M059J (cell line): ENCODE measurements at regions not wholly inside any gene's neighbourhood (a gene's known extent, or its start where the extent isn't known, plus 50 kb on each side); places are given as distances from the start of the nearest gene placed in this dataset.
A peak's percentile ranks its signal among the peaks of the same experiment; 100 is the strongest.
"Not testable (repeated sequence)": the region's sequence is repeated elsewhere in the genome, so short reads cannot be mapped to it uniquely, and the experiment has no call there.

Experiments used
- DNase-seq: peaks from one replicate; pipeline ENCODE4 v3.0.0-alpha.2; 2012; ENCODE audit warnings: low read depth

GRCh38 chr19:28744014-28744413, 468.9 kb downstream of the UQCRFS1 start:
- no peak for DNase-seq

GRCh38 chr19:28737021-28737895, 475.7 kb downstream of the UQCRFS1 start:
- peak; percentile 26 for DNase-seq

- DNase-seq = no peak
These were observed 476.4 kb downstream of the UQCRFS1 start for GRCh38 chr19:28736528-28736927.

- no peak for DNase-seq
These were observed 481.4 kb downstream of the UQCRFS1 start for GRCh38 chr19:28731577-28731976.

GRCh38 chr19:28730791-28731512, 482.0 kb downstream of the UQCRFS1 start:
- no peak for DNase-seq

- DNase-seq = no peak
These were observed 485.3 kb downstream of the UQCRFS1 start for GRCh38 chr19:28727480-28728159.

GRCh38 chr19:28726533-28727479, 486.1 kb downstream of the UQCRFS1 start:
- DNase-seq = no peak

GRCh38 chr19:28718909-28719308, 494.0 kb downstream of the UQCRFS1 start:
- DNase-seq = no peak

GRCh38 chr19:28715157-28715556, 497.8 kb downstream of the UQCRFS1 start:
- DNase-seq = no peak

- no peak for DNase-seq
These were observed 501.5 kb downstream of the UQCRFS1 start for GRCh38 chr19:28711411-28711810.

- DNase-seq = peak; percentile 50
These were observed 502.7 kb downstream of the UQCRFS1 start for GRCh38 chr19:28710278-28710677.

GRCh38 chr19:28706693-28707092, 506.3 kb downstream of the UQCRFS1 start:
- no peak for DNase-seq

- peak; percentile 28 for DNase-seq
These were observed 507.9 kb downstream of the UQCRFS1 start for GRCh38 chr19:28705008-28705407.

- DNase-seq = no peak
These were observed 509.5 kb downstream of the UQCRFS1 start for GRCh38 chr19:28703400-28703956.

GRCh38 chr19:28701491-28701890, 511.5 kb downstream of the UQCRFS1 start:
- DNase-seq = no peak

GRCh38 chr19:28700176-28700575, 512.8 kb downstream of the UQCRFS1 start:
- DNase-seq = no peak

GRCh38 chr19:28697308-28697707, 515.6 kb downstream of the UQCRFS1 start:
- no peak for DNase-seq

- DNase-seq = no peak
These were observed 518.1 kb downstream of the UQCRFS1 start for GRCh38 chr19:28694812-28695211.

GRCh38 chr19:28691683-28692082, 521.3 kb downstream of the UQCRFS1 start:
- DNase-seq = no peak

- DNase-seq = not testable (repeated sequence)
These were observed 523.5 kb downstream of the UQCRFS1 start for GRCh38 chr19:28689464-28689863.

- no peak for DNase-seq
These were observed 525.7 kb downstream of the UQCRFS1 start for GRCh38 chr19:28687296-28687695.
